Left renal cortex interstitium (tissue), 4 donors: ENCODE measurements at regions not wholly inside any gene's neighbourhood (a gene's known extent, or its start where the extent isn't known, plus 50 kb on each side); places are given as distances from the start of the nearest gene placed in this dataset.
"Not testable (repeated sequence)": the region's sequence is repeated elsewhere in the genome, so short reads cannot be mapped to it uniquely, and the experiment has no call there.

ENCODE experiments used
- DNase-seq, 4 donors: peaks; one replicate each; pipeline ENCODE4 v3.0.0-alpha.2; 2013; ENCODE audit warnings: low read depth in 4 of 4, low spot score in 2 of 4, missing footprints in 1 of 4

DNA sequence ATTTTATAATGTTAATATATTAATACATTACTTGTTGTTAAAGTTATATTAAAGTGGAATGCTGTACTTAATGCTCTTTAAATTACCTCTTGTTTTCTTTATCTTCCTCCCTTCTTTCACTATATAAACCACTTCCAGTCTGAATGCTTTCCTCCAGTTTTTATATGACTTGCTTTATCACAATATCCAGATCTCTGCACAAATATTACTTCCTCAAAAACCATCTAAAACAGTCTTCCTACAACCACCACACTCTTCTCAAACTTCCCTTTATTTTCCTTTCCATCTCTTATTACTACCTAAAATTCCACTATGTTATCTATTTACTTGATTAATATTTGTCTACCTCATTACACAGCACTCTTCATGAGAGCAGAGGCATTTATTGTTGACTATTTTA, 956.6 kb downstream of the LRFN5 start:
- no peak for DNase-seq

DNA sequence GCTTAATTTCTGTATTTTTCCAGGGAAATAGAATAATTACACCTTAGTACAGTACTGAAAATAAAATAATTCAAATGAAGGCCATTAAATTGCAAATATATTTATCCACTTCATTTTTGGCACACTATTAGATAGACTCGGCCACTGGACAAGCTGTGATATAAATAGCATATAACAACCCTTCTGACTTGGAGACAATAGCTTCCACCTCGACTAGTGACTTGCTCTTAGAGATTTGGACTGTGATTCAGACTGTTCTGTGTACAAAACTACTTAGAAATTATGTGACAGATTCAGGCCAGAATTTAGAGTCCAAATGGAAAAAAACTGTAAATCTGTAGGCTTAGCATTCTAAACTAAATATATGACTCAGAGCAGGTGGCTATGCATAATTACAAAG, 949.9 kb downstream of the LRFN5 start:
- DNase-seq, result no peak

DNA sequence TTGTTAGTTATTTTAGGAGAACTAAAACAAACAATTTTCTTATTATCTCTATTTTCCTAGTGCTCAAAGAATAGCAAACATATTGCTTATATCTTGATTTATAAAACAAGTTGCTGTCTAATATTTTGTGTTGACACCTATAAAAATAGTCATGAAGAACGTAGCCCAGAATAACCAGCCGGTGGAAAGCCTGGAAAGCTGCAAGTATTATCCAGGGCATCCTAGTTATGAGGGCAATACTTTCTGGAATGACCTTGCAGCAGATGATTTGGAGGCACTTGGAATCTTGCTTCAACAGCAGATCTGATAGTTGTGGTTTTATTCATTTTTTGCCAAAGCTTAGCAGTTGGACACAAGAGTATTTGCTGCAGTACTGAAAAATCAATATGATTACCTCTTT, 948.7 kb downstream of the LRFN5 start:
- DNase-seq, result no peak

DNA sequence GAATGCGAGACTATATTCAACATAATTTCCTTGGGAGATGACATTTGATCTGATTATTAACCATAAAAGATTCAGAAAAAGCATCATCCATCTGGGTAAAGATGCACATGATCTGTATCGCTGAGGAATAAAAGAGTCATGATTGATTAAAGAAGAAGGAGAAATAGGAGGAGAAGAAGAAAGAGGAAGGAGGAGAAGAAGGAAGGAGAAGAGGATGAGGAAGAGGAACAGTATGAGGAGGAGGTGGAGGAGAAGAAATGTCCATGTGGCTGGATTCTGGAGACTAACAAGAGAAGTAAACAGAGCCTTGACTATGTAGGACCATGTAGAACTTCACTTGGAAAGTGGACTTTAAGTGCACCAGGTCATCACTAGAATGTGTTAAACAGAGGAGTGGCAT, 947.4 kb downstream of the LRFN5 start:
- no peak for DNase-seq

DNA sequence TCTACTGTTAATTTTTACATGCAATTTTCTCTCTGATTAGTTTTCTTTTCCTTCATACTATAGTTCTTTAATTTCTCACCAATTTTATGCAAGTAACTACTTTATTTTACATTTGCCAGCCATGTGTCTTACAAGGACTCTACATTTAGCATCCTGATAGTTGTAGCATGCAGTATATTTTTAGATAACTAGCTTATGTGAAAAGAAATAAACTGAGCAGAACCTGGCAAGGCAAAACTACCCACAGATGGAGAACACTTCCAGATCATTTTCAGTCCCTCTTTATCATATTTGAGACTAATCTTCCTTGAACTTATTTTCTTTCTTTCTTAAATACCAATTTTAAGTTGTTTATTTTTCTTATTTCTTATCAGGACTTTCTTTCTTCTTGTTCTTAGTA, 943.6 kb downstream of the LRFN5 start:
- no peak for DNase-seq

DNA sequence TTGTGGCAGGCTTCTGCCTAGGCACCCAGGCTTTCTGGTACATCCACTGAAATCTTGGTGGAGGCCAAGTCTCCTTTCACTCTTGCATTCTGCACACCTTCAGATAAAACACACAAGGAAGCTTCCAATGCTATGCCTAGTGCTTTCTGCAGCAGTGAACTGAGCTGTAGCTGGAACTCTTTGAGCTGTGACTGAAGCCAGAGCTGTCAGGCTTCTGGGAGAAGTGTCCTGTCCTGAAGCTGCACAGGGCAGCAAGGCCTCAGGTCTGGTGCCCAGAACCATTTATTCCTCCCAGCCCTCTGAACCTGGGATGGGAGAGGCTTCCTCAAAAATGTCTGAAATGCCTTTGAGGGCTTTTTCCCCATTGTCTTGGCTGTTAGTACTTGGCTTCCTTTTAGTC, 941.7 kb downstream of the LRFN5 start:
- no peak for DNase-seq

DNA sequence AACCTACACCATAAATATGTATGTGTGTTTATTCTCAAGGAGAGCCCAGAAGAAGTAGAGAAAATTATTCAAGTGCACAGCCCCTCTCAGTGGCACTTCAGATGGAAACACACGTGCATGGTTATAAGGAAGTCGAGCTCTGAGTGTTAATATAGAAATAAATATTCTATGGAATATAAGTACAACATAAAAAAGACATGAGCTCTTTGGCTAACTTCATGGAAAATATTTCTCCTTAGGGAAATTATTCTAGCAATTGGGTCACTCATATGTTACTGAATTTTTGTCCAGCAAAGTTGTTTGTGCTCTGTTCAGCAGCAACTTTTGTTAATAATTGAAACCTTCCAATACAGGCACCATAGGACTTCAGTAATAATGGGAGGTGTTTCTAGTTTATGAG, 939.0 kb downstream of the LRFN5 start:
- no peak for DNase-seq

DNA sequence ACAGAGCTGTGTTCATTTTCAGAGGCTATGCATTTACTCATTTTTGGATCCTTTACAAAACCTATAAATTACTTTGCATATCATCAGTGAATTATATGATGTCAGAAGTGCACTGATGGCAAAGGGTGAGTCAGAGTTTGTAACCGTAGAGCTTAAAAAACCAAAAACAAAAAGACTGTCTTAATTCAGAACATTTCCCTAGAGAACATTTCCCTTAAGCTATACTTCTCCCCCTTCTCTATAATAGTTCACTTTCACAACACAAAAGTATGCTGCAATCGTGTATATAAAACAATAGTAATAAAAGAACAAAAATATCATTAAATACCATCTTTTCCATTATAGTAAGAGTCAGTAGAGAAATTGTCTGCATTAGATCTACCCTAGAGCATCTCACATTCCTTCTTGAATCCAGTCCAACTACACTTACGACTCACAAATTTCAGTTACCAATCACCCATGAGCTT, 934.9 kb downstream of the LRFN5 start:
- no peak for DNase-seq

DNA sequence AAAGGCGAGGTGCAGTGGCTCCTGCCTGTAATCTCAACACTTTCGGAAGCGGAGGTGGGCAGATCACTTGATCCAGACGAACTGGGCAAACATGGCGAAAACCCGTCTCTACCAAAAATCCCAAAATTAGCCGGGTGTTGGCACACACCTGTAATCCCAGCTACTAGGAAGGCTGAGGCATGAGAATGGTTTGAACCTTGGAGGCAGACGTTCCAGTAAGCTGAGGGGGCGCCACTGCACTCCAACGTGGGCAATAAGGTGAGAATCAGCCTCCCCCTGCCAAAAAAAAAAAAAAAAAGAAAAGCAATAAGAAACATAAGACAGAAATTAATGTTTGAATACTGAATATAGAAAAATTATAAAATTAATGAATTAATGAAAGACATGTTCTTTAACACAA, 928.7 kb downstream of the LRFN5 start:
- no peak for DNase-seq

DNA sequence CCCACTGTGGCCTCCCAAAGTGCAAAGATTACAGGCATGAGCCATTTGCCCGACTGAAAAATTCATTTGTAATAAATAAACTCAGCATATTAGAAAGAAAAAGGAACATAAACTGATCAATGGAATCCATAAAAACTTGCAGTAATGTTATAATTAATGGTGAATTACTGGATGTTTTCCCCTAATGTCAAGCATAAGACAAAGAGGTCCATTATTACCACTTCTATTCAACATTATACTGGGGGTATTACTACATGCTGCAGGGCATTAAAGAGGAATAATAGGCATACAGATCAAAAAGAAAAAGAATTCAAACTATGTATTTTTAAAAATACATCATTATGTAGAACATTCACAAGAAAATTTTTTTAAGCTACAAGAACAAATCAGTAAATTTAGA, 926.8 kb downstream of the LRFN5 start:
- DNase-seq, result no peak

DNA sequence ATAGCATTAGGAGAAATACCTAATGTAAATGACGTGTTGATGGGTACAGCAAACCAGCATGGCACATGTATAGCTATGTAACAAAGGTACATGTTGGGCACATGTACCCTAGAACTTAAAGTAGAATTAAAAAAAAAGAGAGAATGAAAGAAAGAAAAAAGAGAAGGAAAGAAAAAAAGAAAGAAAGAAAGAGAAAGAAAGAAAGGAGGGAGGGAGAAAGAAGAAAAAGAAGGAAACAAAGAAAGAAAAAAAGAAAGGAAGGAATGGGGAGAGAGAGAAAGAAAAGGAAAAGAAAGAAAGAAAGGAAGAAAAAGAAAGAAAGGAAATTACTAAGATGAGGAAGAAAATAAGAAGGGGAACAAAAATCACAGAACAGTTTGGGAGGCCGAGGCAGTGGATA, 925.5 kb downstream of the LRFN5 start:
- DNase-seq, result no peak

DNA sequence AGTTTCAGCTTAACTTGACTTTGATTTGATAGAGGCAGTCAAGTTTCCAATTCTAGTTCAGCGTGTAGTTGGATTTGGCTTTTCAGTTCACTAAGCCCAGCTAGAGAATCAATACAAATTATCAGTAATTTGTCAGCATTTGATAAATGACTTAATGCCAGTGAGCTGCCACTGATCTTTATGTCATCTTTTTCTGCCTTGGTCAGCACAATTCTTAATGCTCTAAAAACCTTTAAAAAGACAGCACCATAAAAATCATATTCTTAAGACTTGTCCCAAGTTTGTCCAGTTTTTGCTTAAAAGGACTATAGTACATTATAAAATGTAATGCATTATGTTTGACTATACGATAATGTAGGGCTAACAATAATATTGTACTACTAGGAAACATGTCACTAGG, 920.5 kb downstream of the LRFN5 start:
- DNase-seq, result no peak

DNA sequence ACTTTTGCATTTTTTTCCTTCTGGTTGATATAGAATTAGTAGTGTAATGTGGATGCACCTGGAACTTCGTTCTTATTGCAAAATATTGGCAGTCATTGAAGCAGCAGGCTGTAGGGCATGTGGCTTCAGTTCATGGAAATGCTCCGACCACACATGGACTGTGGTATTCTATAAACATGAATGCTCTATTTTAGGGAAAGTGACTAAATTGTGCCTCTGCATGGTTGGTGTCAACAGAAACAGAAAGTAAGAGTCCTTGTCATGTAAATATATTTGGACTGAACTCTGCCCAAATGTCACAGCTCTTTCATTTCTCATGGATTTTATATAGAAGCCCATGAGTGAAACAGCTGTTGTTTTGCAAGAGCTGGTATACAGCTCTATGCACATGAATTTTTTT, 917.0 kb downstream of the LRFN5 start:
- DNase-seq, result no peak

DNA sequence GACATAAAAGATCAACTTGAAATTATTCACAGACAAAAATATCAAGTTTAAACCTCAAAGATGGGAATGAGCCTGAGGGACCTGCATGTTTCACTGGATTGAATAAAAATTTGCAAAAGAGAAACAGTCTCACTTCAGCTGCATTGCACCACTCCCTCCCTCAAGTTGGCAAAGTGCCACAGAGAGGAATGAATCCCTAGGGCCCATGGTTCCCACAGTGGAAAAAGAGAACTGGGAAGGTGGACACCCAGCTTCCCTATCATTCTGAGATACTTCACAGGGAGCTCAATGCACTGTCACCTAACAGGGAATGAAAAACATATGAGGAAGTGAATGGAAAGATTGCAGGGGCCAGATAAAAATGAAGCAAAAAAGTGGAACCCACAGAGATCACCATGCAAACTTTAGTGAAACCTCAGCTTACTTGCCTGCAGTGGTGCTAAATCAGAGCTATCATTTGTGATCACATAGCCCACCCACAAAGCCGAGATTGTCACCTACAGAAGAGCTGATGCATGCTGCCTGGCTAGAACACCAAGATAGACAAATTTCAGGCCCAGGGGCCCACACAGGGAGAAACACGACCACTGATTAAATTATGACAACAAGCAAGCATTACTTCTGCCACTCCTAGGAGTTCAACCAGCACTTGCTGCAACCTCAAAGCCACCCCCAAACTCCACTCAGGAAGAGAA, 911.3 kb downstream of the LRFN5 start:
- DNase-seq, result no peak

DNA sequence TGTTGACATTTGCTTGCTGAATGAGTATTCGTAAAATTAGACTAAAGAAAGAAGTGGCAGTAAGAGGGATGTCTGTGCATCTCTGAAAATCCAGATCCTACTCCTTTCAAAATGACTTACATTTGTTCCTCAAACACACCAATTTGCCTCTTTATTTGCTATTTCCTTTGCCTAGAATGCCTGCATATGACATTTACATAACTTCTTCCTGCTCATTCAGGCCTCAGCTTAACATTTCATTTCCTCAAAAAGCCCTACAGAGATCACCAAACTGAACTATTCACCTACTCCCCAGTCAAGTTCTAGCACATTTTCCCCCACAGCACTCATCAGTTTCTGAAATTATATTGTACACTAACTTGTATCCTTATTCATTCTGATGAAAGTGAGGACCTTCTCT, 907.2 kb downstream of the LRFN5 start:
- DNase-seq, result no peak

DNA sequence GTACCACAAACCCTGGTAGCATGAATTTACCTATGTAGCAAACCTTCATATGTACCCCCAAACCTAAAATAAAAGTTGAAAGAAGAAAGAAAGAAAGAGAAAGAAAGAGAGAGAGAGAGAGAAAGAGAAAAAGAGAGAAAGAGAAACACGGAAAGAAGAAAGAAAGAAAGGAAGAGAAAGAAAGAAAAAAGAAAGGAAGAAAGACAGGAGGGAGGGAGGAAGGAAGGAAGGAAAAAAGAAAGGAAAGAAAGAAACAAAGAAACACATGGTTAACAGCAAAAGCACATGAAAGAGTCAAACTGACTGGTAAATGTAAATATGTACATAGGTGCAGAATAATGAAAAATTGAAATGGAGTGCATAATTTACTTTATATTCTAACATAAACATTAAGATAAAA, 903.4 kb downstream of the LRFN5 start:
- no peak for DNase-seq

DNA sequence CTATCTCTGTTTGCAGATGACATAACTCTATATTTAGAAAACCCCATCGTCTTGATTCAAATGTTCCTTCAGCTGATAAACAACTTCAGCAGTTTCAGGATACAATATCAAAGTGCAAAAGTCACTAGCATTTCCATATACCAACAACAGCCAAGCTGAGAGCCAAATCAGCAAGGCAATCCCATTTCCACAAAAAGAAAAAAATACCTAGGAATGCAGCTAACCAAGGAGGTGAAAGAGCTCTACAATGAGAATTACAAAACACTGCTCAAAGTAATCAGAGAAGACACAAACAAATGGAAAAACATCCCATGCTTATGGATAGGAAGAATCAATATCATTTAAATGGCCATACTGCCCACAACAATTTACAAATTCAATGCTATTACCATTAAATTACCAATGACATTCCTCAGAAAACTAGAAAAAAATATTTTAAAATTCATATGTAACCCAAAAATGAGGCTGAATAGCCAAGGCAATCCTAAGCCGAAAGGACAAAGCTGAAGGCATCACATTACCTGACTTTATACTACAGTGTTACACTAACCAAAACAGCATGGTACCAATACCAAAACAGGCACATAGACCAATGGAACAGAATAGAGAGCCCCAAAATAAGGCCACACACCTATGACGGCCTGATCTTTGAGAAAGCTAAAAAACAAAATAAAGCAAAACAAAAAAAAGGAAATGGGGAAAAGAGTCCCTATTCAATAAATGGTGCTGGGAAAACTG, 901.7 kb downstream of the LRFN5 start:
- DNase-seq, result no peak

DNA sequence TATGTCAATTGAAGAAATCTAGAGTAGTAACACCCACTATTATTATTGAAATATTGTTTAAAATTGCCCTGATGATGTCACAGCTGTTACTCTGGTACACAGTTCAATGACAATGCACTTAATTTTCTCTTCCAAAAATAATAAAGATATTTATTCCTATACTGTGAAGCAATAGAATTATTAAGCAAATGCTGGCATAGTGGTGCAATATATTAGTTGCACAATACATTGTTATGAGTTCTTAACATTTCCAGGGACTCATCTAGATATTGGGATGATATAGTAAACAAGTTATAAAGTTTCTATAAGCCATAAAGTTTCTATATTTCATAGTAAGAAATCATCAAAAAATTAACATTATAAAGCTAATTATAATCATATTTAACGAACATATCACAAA, 897.8 kb downstream of the LRFN5 start:
- no peak for DNase-seq

DNA sequence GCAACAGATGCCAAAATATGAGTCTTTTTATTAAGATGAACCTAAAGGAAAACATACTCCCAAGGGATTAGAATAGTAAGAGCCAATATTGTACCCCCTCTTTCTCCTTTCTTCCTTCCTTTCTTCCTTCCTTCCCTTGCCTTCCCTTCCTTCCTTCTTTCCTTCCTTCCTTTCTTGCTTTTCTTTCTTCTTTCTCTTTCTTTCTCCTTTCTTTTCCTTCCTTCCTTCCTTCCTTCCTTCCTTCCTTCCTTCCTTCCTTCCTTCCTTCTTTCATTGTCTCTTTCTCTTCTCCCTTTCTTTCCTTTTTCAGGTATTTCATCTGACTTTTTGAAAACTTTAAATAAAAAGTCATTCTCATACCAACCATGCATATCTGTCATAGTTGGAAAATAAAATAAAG, 892.5 kb downstream of the LRFN5 start:
- no peak for DNase-seq

DNA sequence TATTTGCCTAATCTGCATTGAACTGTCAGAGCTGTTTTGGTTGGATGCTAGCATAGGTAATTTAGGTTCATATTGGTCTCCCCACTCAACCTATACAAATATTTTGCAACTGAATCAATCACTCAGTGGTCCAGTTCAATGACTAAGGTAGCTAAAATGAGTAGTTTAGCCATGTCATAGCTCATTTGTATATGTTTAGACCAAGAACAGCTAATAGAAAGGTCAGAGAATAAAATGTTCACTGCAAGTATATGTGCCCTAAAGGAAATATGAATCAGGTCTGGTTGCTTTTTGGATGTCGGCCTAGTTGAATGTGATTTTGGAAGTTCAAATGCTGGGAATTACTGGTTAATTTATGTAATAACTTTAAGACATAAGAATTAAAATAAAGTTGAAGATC, 883.9 kb downstream of the LRFN5 start:
- no peak for DNase-seq

DNA sequence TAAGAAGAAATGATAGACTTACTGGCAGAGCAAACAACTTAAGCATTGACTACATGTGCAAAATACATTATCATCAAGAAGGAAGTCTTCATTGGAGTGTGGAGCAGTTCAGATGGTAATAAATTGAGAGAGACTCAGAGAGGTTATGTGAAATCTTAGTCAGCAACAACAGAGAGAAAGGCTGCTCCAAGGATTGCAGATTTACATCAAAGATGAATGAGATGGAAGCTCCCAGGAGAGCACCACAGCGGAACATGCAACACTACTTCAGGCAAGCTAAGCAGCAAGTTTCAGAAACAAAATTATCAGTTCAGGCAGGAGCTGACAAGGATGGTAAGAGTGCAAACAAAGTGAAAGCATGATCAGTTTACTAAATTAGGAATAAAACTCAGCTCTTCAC, 882.3 kb downstream of the LRFN5 start:
- DNase-seq, result no peak

DNA sequence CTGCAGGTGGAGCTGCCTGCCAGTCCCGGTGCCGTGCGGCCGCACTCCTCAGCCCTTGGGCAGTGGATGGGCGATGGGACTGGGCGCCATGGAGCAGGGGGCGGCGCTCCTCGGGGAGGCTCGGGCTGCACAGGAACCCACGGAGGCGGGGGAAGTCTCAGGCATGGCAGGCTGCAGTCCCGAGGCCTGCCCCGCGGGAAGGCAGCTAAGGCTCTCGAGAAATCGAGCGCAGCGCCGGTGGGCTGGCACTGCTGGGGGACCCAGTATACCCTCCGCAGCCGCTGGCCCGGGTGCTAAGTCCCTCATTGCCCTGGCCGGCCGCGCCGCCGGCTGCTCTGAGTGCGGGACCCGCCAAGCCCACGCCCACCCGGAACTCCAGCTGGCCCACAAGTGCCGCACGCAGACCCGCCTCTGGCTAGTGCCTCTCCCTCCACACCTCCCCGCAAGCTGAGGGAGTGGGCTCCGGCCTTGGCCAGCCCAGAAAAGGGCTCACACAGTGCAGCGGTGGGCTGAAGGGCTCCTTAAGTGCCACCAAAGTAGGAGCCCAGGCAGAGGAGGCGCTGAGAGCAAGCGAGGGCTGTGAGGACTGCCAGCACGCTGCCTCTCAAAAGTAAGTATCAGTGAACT, 875.8 kb downstream of the LRFN5 start:
- not testable (repeated sequence) for DNase-seq
